ENCODE measurements at regions not wholly inside any gene's neighbourhood (a gene's known extent, or its start where the extent isn't known, plus 50 kb on each side); places are given as distances from the start of the nearest gene placed in this dataset.

DNA sequence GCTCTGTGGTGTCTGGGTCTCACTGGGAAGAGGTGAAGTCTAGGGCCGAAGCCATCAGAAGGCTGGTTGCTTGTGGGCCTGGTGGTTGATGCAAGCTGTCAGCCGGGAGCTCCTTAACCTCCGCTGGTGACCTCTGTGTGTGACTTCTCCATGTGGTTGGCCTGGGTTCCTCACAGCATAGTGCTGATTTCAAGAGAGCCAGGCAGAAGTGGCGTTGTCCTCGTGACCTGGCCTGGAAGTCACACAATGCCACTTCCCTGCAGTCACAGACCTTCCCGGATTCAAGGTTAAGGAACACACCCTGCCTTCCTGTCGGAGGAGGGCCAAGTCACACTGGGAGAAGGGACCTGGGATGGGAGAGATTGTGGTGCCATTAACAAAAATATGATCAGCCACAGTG is 303.7 kb upstream of the HS6ST1 start:
- DNase-seq (ENCODE audit: extremely low read depth, low read depth, low spot score): no peak

DNA sequence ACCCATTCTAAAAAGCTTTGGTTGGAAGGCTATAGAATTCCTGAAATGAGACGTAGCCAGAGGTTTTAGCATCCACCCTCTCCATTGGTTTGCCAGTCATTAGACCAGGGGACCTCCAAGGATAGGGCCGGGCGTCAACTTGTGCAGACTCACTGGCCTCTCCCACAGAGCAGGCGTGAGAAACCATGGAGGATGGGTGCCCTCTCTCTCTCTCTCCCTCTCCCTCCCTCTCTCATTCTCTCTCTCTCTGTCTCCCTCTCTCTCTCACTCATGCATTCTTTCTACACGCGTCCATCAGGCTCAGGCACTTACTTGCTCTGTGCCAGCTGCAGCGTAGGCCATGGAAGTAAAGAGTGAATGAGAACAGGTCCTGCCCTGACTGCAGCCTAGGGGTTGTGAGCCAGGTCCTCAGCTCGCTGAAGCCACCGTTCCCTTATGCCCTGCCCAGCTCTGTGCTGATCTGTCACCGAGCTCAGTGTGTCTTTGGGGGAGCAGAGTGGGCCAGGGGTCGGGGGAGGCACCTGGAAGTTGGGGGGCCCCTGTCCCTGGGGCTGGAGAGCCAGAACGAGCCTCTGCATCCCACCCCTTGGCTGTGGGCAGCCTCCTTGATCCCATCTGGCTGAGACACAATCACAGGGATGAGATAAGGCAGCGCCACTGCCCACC is 304.4 kb upstream of the HS6ST1 start:
- DNase-seq (ENCODE audit: extremely low read depth, low read depth, low spot score): no peak

DNA sequence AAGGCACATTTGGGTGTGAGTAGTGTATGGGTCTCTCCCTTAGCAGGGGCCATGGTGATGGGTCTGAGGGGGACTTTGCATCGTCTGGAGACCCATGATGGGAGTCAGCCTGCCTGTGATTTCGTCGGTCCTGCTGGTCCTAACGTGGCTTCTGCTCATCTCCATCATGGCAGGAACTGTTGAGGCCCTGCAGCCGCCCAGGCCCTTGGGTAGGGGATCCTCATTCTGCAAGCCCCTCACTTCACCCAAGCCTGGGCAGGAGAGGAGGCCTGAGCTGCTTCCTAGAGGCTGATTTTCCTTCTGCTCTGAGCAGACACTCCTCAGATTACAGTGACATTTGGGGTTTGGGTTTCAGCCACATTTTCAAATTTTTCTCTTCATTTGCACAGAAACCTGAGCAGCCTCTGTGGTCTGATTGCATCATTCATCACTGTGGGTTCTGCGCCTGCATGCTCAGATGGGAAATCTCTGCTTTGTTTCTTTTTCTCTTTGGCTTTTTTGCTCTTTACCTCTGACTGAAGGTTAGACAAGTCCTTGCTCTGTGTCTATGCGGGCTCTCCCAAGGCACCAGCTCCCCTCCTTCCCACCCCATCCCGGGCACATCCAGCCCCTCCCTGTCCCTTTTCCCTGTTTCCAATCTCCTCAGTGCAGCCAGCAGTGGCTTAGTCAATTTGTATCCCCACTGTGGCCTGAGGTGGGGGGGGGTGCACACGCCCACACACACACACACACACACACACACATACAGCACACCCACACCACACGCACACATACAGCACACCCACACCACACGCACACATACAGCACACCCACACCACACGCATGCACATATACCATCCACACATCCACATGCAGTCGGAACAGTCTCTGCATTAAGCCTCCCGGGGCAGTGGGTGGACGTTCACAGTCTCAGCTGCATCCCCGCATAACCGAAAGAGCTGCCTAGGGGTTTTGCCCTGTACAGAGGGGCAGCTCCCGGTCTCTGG is 305.4 kb upstream of the HS6ST1 start:
- no peak for DNase-seq (ENCODE audit: extremely low read depth, low read depth, low spot score)

DNA sequence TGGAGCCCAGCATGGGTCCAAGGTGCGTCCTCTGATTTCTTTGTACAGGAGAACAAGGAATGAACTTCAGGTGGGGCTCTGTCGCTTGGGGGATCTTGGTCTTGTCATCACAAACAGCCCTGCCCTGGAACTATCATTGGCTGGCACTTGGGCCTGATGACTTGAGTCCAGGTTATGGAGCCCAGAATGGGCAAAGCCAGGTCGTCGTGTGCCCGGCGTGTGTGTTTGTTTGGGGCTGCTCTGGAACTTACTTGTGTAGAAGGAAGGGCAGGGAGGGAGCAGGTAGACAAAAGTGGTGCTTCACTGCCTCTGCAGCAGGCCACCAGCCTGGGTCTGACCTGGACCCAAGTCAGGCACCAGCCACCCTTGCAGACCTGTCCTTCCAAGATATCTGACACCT is 306.3 kb upstream of the HS6ST1 start:
- DNase-seq (ENCODE audit: extremely low read depth, low read depth, low spot score): no peak

DNA sequence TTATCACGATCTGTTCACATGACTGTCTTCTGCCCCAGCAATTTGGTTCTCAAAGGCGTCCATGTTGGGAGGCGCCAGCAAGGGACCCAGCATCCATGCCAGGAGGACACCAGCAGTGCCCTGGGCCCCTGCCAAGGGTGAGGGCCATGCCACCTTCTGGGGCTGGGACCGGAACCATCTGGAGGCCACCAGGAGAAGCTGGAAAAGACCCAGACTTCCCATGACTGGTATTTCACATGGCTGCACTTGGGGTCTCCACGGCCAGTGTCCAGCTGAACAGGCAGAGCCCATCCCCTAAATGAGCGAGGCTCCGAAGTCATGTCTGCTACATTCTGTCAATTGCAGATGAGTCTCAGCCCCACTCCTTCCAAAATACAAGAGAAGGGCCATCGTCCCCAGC is 306.8 kb upstream of the HS6ST1 start:
- no peak for DNase-seq (ENCODE audit: extremely low read depth, low read depth, low spot score)

DNA sequence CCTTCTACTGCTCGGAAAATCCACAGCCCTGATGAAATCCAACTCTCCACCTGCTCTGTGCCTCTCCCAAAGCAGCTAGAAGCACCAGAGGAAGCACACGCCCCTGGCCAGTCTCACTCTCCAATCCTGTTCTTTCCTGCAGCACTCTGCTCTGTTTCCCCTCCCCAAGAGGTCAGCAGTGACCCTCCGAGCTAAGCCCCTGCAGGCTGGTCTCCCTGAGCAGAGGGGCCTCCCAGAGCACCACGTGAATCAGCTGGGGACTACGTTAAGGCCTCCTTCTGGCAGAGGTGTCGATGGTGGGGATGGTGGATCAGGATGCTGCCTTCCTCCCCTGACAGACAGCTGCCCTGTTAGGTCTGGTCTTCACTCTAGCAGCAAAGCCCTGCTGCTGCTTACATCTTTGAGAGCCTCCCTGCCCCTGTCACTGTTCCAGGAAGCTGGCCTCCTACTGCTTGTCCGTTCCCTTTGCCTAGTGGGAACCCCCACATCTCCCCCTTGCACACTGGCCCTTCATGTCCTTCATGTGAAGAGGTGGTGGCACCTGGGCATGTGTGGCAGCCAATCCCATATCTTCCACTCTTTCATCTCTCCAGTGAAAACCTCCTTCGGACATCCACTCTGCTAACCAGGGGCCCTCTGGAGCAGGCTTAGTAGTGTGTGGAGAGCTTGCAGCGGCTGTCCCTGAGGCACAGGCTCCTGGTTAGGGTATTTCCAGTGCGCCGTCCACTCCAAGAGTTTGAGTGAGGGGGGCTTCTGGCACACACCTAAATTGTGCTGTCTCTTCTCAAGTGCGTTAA is 307.5 kb upstream of the HS6ST1 start:
- no peak for DNase-seq (ENCODE audit: extremely low read depth, low read depth, low spot score)

DNA sequence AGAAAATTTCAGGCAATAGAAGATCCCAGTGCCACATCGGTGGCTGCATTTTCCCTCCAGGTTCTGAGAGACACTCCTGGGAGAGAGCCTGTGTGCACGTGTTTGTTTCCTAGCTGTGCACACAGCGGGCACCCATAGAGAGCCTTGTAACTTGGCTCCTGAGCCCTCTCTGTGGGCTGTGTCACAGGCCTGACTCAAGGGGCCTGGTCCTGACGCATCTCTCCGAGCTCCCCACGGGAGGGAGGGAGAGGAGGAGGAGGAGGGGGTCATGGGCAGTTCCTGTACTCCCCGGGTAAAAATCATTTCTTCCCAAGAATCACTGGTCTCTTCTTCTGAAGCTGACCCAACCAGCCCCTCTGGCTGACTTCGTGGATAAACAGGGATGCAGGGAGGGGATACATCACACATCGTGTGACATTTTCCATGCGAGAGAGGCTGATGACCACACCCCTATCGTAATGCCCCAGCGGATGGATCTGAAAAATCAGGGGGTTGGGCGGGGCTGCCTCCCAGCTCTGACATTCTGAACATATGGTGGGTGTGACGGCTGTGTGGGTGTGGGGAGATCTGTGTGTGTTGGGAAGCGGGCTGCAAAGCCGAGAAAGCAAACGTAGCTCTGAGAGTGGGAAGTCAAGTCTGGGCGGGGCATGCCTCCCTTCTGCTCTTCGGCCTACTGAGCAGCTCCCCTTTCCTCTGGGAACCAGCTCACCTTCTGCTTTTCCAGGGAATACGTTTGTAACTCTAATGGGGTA is 308.3 kb upstream of the HS6ST1 start:
- DNase-seq (ENCODE audit: extremely low read depth, low read depth, low spot score): no peak

DNA sequence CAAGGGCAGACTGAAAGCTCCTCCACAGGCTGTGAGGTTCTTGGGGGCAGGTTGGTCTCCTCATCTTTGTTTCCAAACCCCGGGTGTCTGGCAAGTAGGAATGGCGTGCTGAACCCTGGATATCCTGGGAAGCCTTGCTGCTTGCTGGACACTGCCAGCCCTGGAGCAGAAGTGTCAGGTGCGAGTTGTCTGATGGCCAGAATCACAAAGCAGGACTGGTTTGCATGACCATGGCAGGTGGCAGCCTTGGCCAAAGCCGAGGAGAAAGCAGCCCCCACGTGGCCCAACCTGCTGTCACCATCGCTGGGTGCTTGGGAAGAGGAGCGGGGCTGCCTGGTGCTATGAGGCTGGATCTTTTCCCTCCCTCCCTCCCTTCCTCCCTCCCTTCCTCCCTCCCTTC is 309.5 kb upstream of the HS6ST1 start:
- no peak for DNase-seq (ENCODE audit: extremely low read depth, low read depth, low spot score)

DNA sequence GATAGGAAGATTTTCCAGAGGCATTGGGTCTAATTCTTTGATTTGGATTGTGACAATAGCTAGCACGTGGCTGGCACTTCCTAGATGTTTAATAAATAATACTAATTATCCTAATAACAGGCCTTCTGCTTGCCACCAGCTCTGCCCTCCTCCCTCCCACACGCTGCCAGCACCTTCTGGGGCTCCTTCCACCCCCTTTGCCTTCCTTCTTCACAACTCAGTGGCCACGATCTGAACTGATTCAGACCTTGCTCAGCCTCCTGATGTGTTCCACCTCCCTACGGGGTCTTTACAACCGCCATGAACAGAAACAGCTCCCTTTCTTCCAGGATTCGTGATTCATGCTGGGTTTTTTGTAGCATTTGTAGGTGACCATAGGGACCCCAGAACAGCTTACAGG is 310.3 kb upstream of the HS6ST1 start:
- DNase-seq (ENCODE audit: extremely low read depth, low read depth, low spot score): no peak

DNA sequence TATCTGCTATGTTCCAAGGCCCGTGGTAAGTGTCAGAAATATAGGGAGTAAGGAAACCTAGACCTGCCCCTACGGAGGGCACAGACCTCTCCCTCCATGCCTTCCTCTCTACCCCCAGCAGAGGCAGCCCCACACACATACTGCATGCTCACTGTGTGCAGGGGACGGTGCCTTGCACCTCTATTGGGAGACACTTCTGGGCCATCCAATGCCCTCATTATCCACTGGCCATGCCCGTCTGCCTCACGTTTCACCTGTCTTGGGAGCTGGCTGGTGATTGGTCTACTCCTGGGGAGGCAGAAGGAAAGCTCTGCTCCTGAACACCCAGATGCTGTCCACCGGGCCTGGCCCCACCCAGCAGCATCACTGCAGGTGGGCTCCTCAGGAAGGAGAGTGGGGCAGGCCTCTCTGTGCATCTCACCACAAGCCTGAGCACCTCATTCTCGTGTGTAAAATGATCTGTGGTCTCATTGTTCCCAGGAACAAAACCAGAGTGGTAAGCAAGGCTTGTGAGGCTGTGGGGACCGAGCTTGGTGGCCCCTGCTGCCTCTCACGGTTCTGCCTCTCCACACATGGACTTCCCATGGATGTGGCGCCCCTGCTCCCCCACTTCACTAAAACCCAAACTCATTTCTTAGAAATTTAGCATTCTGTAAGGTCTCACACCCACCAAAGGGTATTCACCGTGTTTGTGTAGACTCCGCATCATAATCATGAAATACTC is 312.5 kb upstream of the HS6ST1 start:
- no peak for DNase-seq (ENCODE audit: extremely low read depth, low read depth, low spot score)

DNA sequence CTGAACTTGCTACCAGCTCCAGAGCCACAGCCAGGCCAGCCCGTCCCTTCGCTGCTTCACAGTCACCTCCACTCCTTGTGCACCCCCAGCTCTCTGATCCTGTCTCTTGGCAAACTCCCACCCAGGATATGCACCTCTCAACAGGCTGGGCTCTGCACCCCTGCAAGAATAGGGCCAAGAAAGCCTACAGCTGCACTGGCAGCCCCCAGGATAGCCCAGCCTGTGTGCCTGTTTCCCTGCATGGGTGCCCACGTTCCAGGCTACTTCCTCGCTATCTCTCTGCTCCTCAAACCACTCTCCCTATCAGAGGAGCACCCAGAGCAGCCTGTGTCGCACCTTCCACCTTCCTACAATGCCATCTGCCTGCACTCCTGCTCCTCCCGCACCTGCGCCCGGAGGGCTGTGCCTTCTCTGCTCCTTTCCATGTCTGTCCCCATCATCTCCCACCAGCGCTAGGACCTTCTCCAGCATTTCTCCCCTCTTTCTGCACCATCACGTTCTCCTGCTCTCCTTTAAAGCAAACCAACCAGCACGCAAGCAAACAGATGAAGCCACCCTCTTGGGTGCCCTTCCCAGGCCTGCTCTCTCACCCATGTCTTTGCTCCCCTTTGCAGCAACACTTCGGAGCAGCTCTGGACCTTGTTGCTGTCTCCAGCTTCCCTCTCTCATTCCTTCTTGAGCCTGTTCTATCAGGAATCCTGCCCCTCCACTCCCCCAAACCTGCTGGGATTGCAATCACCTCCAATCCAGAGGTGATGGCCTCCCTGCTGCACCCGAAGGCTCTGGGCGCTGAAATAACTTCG is 313.2 kb upstream of the HS6ST1 start:
- no peak for DNase-seq (ENCODE audit: extremely low read depth, low read depth, low spot score)

DNA sequence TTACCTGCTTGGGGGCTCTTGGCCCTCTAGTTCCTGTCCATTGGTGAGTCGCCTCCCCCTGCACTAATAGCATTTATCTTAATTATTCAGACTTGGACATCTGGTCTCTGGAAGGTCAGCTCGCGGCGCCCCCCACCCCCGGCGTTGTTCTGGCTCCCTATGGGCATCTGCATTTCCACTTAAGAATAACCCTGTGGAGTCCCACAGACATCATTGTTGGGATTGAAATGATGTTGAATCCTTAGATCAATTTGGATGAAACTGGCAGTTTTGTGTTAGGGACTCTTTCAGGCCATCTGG is 313.8 kb upstream of the HS6ST1 start:
- DNase-seq (ENCODE audit: extremely low read depth, low read depth, low spot score): no peak

DNA sequence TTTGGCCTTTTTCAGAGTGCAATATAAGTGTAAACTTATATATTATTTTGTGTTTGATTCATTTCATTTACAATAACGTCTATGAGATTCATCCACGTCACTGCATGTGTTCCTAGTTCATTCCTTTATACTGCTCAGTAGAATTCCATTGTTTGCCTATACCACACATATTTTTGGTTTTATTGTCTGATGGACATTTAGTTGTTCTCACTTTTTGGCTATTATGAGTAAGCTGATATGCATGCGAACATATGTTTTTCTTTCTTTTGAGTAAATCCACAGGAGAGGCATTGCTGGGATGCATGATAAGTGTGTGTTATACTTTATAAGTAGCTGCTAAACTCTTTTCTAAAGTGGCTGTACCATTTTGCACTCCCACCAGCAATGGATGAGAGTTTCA is 314.8 kb upstream of the HS6ST1 start:
- DNase-seq (ENCODE audit: extremely low read depth, low read depth, low spot score): no peak

DNA sequence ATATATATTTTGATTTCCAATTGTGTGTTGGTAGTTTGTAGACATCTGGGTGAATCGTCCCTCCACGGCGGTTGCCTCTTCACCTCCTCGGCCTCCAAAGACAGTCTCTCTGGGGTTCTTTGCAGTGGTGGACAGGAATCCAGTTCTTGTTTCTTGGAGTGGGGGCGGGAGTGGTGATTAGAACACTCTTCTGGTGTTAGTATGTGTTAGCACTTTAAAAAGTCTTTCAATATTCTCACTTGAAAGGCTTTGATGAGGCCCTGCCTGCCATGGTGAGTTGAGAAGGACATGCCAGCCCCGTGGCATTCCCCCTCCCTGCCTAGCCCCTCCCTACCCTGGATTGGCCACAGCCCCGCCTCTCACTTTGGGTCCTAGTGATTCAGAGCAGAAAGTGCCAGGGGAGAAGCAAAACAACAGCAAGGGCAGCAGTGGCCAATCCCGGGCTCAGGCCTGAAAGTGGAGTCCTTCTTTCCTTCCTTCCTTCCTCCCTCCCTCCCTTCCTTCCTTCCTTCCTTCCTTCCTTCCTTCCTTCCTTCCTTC is 316.8 kb upstream of the HS6ST1 start:
- DNase-seq (ENCODE audit: extremely low read depth, low read depth, low spot score): no peak

DNA sequence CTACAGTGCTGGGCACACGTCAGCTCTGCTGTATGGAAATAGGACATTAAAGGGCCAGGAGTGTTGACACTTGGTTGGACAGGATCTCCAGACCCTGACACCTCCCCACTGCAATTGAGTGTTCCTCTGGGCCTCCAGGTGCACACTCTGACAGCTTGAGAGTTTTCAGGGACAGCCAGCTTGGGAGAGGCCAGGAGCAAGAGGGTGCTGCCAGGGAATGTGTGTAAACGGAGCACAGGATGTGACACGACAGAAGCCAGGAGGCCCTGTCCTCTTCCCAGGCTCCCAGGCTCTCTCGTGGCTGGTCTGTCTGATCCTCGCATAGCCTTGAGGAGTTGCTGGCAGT is 318.1 kb upstream of the HS6ST1 start:
- DNase-seq (ENCODE audit: extremely low read depth, low read depth, low spot score): no peak

DNA sequence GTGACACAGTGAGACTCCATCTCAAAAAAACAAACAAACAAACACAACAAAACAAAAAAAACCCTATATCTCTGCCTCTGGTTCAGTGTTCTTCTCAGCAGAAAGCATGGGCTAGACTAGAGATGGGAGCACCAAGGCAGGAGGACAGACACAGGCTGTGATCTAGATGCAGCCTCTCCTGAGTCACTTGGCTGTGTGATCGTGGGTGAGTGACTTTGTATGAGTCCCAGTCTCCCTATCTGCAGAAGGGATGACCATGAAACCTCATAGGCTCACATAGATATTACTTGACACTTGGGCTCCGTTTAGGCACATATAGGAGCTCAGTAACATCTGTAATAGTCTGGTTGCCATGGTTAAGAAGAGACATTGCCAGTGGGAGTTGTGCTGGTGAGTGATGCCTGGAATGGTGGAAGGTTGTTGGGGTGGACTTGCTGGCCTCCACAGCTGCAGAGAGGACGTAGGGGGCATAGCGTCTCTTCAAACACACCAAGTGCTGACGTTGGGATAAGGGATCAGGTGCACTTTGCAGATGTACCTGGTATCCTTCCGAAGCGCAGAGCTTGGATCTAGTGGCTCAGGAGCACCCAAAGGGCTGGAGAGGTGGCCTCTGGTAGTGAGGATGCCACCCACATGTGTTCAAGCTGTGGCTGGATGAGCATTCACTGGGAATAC is 318.9 kb upstream of the HS6ST1 start:
- no peak for DNase-seq (ENCODE audit: extremely low read depth, low read depth, low spot score)

DNA sequence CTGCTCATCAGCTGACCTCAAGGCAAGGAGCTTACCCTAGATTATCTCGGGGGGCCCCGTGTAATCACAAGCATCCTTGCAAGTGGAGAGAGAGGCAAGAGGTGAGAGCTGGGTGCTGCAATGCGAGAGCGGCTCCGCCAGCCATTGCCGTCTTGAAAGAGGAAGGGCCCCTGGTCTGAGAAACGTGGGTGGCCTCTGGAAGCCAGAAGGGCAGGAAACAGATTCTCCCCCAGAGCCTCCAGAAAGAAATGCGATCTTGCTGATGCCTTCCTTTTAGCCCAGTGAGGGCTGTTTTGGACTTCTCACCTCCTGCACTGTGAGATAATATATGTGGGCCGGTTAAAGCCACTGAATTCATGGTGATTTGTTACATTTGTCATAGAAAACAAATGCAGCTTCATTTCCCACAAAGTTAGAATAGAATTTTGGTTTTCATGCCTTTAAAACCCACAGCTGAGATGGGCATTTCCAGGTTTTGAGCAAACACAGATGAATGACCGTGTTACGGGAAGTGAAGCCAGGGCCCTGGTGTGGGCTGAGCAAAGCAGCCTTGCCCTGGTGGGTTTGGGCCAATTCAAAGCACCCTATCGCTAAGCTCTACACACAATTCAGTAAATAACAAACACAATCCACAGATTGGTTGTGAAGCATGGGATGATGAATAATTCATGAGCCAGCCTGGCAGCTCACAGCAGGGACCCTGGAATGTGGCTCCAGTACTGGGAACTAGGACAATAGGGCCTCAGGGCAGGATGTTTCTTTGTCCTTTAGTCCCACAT is 319.9 kb upstream of the HS6ST1 start:
- DNase-seq (ENCODE audit: extremely low read depth, low read depth, low spot score): no peak

DNA sequence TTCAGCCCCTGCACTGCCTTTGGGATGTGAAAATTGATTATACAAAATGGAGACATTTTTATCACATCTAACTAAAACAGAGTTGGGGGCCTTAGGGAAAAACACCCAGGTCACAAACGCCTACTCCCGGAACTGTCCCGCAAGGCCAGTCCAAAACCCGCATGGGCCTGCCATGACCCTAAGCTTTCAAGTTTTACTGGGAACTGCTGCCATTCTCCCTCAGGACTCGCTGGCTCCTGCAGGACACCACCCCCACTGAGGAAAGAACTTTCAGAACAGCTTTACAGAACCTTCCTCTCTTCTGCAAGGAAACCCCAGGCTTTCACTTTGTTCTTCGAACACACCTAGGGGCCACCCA is 320.4 kb upstream of the HS6ST1 start:
- no peak for DNase-seq (ENCODE audit: extremely low read depth, low read depth, low spot score)
